Fibroblast of lung (primary cell): ENCODE measurements at regions not wholly inside any gene's neighbourhood (a gene's known extent, or its start where the extent isn't known, plus 50 kb on each side); places are given as distances from the start of the nearest gene placed in this dataset.

Source experiments
- EZH2 ChIP-seq: IDR thresholded peaks from 2 replicates; pipeline ENCODE4 v1.5.1; 2012; ENCODE audit warnings: low read length, control low read depth, mild to moderate bottlenecking; ENCODE audit errors: missing control alignments
- TF ChIP-seq, protein P1 (sequence below), 2 donors: IDR thresholded peaks in 1 of 2; conservative IDR thresholded peaks in 1 of 2; 1 replicate in 1 of 2; 2 replicates in 1 of 2; pipeline ENCODE4 v1.5.1; 2011 to 2012; ENCODE audit warnings: low read length in 2 of 2, control low read depth in 1 of 2, inconsistent platforms in 1 of 2, low read depth in 1 of 2, mild to moderate bottlenecking in 1 of 2

DNA sequence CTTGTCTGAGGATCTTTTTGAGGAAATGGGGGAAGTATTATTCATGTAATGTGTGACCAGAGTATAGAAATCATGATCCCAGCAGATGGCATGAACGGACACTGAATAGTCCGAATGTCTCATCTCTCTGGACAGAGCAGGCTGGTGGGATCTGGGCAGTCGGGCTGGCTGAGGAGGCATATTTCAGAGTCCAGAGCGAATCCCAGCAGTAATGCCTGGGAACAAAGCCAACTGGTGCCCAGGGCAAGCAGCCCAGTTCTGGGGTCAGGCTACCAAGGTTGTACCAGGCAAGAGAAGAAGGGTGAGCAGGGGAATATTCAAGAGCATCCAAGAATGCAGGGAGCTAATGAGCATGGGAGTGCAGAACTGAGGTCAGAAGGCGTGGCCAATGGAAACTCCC lies 306.4 kb downstream of the ZSWIM6 start:
- no peak for TF ChIP-seq EZH2
- TF ChIP-seq, protein P1, sequence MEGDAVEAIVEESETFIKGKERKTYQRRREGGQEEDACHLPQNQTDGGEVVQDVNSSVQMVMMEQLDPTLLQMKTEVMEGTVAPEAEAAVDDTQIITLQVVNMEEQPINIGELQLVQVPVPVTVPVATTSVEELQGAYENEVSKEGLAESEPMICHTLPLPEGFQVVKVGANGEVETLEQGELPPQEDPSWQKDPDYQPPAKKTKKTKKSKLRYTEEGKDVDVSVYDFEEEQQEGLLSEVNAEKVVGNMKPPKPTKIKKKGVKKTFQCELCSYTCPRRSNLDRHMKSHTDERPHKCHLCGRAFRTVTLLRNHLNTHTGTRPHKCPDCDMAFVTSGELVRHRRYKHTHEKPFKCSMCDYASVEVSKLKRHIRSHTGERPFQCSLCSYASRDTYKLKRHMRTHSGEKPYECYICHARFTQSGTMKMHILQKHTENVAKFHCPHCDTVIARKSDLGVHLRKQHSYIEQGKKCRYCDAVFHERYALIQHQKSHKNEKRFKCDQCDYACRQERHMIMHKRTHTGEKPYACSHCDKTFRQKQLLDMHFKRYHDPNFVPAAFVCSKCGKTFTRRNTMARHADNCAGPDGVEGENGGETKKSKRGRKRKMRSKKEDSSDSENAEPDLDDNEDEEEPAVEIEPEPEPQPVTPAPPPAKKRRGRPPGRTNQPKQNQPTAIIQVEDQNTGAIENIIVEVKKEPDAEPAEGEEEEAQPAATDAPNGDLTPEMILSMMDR (conservative IDR thresholded peaks at IDR 0.05 in 1 of 2, IDR thresholded peaks at IDR 0.05 in 1 of 2; ENCODE audit: low read depth in 1 of 2, low read length in 2 of 2) = no peak
